Fibroblast of lung (primary cell): ENCODE measurements at regions not wholly inside any gene's neighbourhood (a gene's known extent, or its start where the extent isn't known, plus 50 kb on each side); places are given as distances from the start of the nearest gene placed in this dataset.

Experiments used
- EZH2 ChIP-seq: IDR thresholded peaks from 2 replicates; pipeline ENCODE4 v1.5.1; 2012; ENCODE audit warnings: low read length, control low read depth, mild to moderate bottlenecking; ENCODE audit errors: missing control alignments
- TF ChIP-seq, protein P1 (sequence below), 2 donors: IDR thresholded peaks in 1 of 2; conservative IDR thresholded peaks in 1 of 2; 1 replicate in 1 of 2; 2 replicates in 1 of 2; pipeline ENCODE4 v1.5.1; 2011 to 2012; ENCODE audit warnings: low read length in 2 of 2, control low read depth in 1 of 2, inconsistent platforms in 1 of 2, low read depth in 1 of 2, mild to moderate bottlenecking in 1 of 2

DNA sequence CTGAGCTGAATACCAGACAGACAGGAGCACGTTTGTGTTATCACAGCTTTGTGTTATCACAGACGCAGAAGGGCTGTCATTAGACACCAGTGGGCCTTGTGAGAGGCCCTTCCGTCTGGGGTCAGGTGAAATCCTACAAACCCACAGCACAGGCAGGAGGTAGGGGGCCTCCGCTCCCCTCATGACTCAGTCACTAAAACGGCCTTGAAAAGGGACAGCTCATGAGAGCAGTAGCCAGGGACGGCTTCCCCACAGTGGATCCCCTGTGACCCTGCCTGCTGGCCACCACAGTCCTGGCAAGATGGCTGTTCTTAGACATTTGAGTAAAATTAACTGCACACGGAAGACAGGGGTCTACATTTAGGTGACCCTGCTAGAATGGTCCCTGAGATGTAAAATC lies 215.8 kb upstream of the PPP2R2D start:
- TF ChIP-seq, protein P1, sequence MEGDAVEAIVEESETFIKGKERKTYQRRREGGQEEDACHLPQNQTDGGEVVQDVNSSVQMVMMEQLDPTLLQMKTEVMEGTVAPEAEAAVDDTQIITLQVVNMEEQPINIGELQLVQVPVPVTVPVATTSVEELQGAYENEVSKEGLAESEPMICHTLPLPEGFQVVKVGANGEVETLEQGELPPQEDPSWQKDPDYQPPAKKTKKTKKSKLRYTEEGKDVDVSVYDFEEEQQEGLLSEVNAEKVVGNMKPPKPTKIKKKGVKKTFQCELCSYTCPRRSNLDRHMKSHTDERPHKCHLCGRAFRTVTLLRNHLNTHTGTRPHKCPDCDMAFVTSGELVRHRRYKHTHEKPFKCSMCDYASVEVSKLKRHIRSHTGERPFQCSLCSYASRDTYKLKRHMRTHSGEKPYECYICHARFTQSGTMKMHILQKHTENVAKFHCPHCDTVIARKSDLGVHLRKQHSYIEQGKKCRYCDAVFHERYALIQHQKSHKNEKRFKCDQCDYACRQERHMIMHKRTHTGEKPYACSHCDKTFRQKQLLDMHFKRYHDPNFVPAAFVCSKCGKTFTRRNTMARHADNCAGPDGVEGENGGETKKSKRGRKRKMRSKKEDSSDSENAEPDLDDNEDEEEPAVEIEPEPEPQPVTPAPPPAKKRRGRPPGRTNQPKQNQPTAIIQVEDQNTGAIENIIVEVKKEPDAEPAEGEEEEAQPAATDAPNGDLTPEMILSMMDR (conservative IDR thresholded peaks at IDR 0.05 in 1 of 2, IDR thresholded peaks at IDR 0.05 in 1 of 2; ENCODE audit: low read depth in 1 of 2, low read length in 2 of 2), result no peak
- TF ChIP-seq EZH2, result no peak
